ENCODE measurements at regions not wholly inside any gene's neighbourhood (a gene's known extent, or its start where the extent isn't known, plus 50 kb on each side); places are given as distances from the start of the nearest gene placed in this dataset.

GRCh38 chr11:81892770-81893635 lies 840.7 kb downstream of the FAM181B start:
- no peak for DNase-seq (ENCODE audit: low read depth in 2 of 2)

GRCh38 chr11:81888391-81888790 lies 845.3 kb downstream of the FAM181B start:
- DNase-seq (ENCODE audit: low read depth in 2 of 2), result no peak

- DNase-seq (ENCODE audit: low read depth in 2 of 2), result no peak
Observed at GRCh38 chr11:81887671-81888070, 846.0 kb downstream of the FAM181B start.

GRCh38 chr11:81886406-81887075 lies 847.1 kb downstream of the FAM181B start:
- DNase-seq (ENCODE audit: low read depth in 2 of 2), result no peak

- DNase-seq (ENCODE audit: low read depth in 2 of 2), result no peak
Observed at GRCh38 chr11:81874635-81875034, 859.0 kb downstream of the FAM181B start.

GRCh38 chr11:81870815-81871214 lies 862.8 kb downstream of the FAM181B start:
- DNase-seq (ENCODE audit: low read depth in 2 of 2), result no peak

- DNase-seq (ENCODE audit: low read depth in 2 of 2), result no peak
Observed at GRCh38 chr11:81870066-81870412, 863.6 kb downstream of the FAM181B start.

GRCh38 chr11:81869351-81870065 lies 864.2 kb downstream of the FAM181B start:
- peak; percentile 17 to 22 for DNase-seq (ENCODE audit: low read depth in 2 of 2)

GRCh38 chr11:81866896-81867295 lies 866.8 kb downstream of the FAM181B start:
- no peak for DNase-seq (ENCODE audit: low read depth in 2 of 2)

GRCh38 chr11:81857386-81857785 lies 876.3 kb downstream of the FAM181B start:
- DNase-seq (ENCODE audit: low read depth in 2 of 2), result no peak

GRCh38 chr11:81853791-81854190 lies 879.9 kb downstream of the FAM181B start:
- no peak for DNase-seq (ENCODE audit: low read depth in 2 of 2)

GRCh38 chr11:81852896-81853295 lies 880.8 kb downstream of the FAM181B start:
- no peak for DNase-seq (ENCODE audit: low read depth in 2 of 2)

- DNase-seq (ENCODE audit: low read depth in 2 of 2), result peak in 1 of 2 experiments; percentile 3
Observed at GRCh38 chr11:81840380-81840779, 893.3 kb downstream of the FAM181B start.

GRCh38 chr11:81839976-81840375 lies 893.7 kb downstream of the FAM181B start:
- DNase-seq (ENCODE audit: low read depth in 2 of 2), result peak in 1 of 2 experiments; percentile 4

GRCh38 chr11:81839016-81839415 lies 894.6 kb downstream of the FAM181B start:
- no peak for DNase-seq (ENCODE audit: low read depth in 2 of 2)

GRCh38 chr11:81829976-81830375 lies 903.7 kb downstream of the FAM181B start:
- no peak for DNase-seq (ENCODE audit: low read depth in 2 of 2)

GRCh38 chr11:81825346-81825745 lies 908.3 kb downstream of the FAM181B start:
- DNase-seq (ENCODE audit: low read depth in 2 of 2), result no peak

GRCh38 chr11:81819462-81819861 lies 914.2 kb downstream of the FAM181B start:
- DNase-seq (ENCODE audit: low read depth in 2 of 2), result no peak

- no peak for DNase-seq (ENCODE audit: low read depth in 2 of 2)
Observed at GRCh38 chr11:81804858-81805257, 928.8 kb downstream of the FAM181B start.

GRCh38 chr11:81802591-81802990 lies 931.1 kb downstream of the FAM181B start:
- DNase-seq (ENCODE audit: low read depth in 2 of 2), result no peak

- DNase-seq (ENCODE audit: low read depth in 2 of 2), result no peak
Observed at GRCh38 chr11:81792416-81792815, 941.2 kb downstream of the FAM181B start.

- peak; percentile 67 to 70 for DNase-seq (ENCODE audit: low read depth in 2 of 2)
Observed at GRCh38 chr11:81787584-81788049, 946.0 kb downstream of the FAM181B start.

Data from fibroblast of skin of left quadriceps (primary cell).